HepG2 (cell line): ENCODE measurements at regions not wholly inside any gene's neighbourhood (a gene's known extent, or its start where the extent isn't known, plus 50 kb on each side); places are given as distances from the start of the nearest gene placed in this dataset.

ENCODE experiments used
- ATAC-seq: fragments of 200-7000 bp; cut with Tn5 transposase; 3 replicates; pipeline ENCODE4 v1.9.1; 2020; ENCODE audit warnings: mild to moderate bottlenecking, moderate library complexity
- BruUV-seq: library from RNA; stranded (reverse); fragments of 400-500 nt; replicated peaks from 2 replicates; lab custom pipeline; 2021; lab: Mats Ljungman, UMichigan
- CTCF ChIA-PET: fragments of 300-600 bp; formaldehyde crosslinking; extraction: SDS; loops from one replicate; lab custom pipeline; 2021; ENCODE audit warnings: low total read pairs, inconsistent platforms, low intra/inter-chr PET ratio; lab: Yijun Ruan, JAX
- POLR2A ChIA-PET: fragments of 350-600 bp; sonication (Branson Sonifier 250); formaldehyde crosslinking; loops from one replicate; lab custom pipeline; 2020; ENCODE audit warnings: antibody characterized with exemption, inconsistent platforms; lab: Yijun Ruan, JAX
- DNase-seq: peaks from one replicate; pipeline ENCODE4 v3.0.0-alpha.2; 2015; ENCODE audit warnings: low spot score
- FAIRE-seq: peaks from 3 replicates; lab custom pipeline; 2011; peaks lifted over from hg19 to GRCh38; lab: Jason Lieb, UNC
- H2AFZ ChIP-seq: one replicate; pipeline ENCODE4 v1.6.1; 2011; ENCODE audit warnings: low read length, inconsistent platforms
- H3K27ac ChIP-seq: fragments of 300-600 bp; 3 replicates; pipeline ENCODE4 v1.8.0; 2011; ENCODE audit warnings: mixed run types, mild to moderate bottlenecking, mixed read lengths, low read length, inconsistent platforms; ENCODE audit not compliant: insufficient read depth; ENCODE audit errors: extremely low read length
- H3K27me3 ChIP-seq, 2 experiments: fragments of 200-600 bp in 1 of 2; 2 replicates in 1 of 2; 3 replicates in 1 of 2; pipeline versions ENCODE4 v1.6.0 to v1.8.0; 2011; ENCODE audit warnings: low read length in 2 of 2, mild to moderate bottlenecking in 2 of 2, moderate library complexity in 2 of 2, inconsistent platforms in 1 of 2; ENCODE audit not compliant: insufficient read depth in 2 of 2, control insufficient read depth in 1 of 2
- H3K36me3 ChIP-seq, 2 experiments: fragments of 200-600 bp in 1 of 2; replicated peaks in 1 of 2; 2 replicates in 1 of 2; 3 replicates in 1 of 2; pipeline versions ENCODE4 v1.5.1 to v1.8.0; 2011; ENCODE audit warnings: low read length in 2 of 2, inconsistent platforms in 1 of 2; ENCODE audit not compliant: insufficient read depth in 2 of 2, control insufficient read depth in 1 of 2
- H3K4me1 ChIP-seq: 2 replicates; pipeline ENCODE4 v1.5.1; 2012; ENCODE audit warnings: low read length, inconsistent platforms; ENCODE audit not compliant: insufficient read depth
- H3K4me2 ChIP-seq: 2 replicates; pipeline ENCODE4 v1.6.0; 2011; ENCODE audit warnings: low read depth, low read length, inconsistent platforms
- H3K4me3 ChIP-seq, 3 experiments: fragments of 200-600 bp in 1 of 3; sonication (generic), shearing (Covaris generic) in 1 of 3; replicated peaks in 1 of 3; 2 replicates each; pipeline ENCODE4 v1.5.1; 2011 to 2016; ENCODE audit warnings: low read length in 3 of 3, inconsistent platforms in 2 of 3, low read depth in 2 of 3, mild to moderate bottlenecking in 2 of 3, control low read depth in 1 of 3, mixed read lengths in 1 of 3; ENCODE audit not compliant: insufficient read depth in 1 of 3
- H3K79me2 ChIP-seq: one replicate; pipeline ENCODE4 v1.6.1; 2011; ENCODE audit warnings: low read length, inconsistent platforms; ENCODE audit not compliant: insufficient read depth
- H3K9ac ChIP-seq: 2 replicates; pipeline ENCODE4 v1.6.0; 2011; ENCODE audit warnings: mild to moderate bottlenecking, low read depth, low read length, inconsistent platforms; ENCODE audit not compliant: insufficient read depth
- H3K9me3 ChIP-seq: 2 replicates; pipeline ENCODE4 v1.5.1; 2012; ENCODE audit warnings: mild to moderate bottlenecking, low read length
- H4K20me1 ChIP-seq: 2 replicates; pipeline ENCODE4 v1.6.0; 2011; ENCODE audit warnings: inconsistent platforms, mild to moderate bottlenecking, low read length, moderate library complexity; ENCODE audit not compliant: insufficient read depth
- AGO1 ChIP-seq: fragments of 200-400 bp; formaldehyde crosslinking; IDR thresholded peaks from 2 replicates; pipeline ENCODE4 v1.6.1; 2017; ENCODE audit warnings: mild to moderate bottlenecking, low read depth, low read length, moderate library complexity; ENCODE audit not compliant: poor library complexity, severe bottlenecking
- ELK4 ChIP-seq: sonication (generic); formaldehyde crosslinking; IDR thresholded peaks from 2 replicates; pipeline ENCODE4 v1.9.0; 2021; ENCODE audit warnings: missing genetic modification reagents, borderline replicate concordance
- KLF6 ChIP-seq: IDR thresholded peaks from 2 replicates; pipeline ENCODE4 v1.8.0; 2016; ENCODE audit warnings: missing biosample characterization, missing genetic modification reagents
- NBN ChIP-seq: fragments of 450-650 bp; conservative IDR thresholded peaks from 2 replicates; pipeline ENCODE4 v1.6.1; 2017
- ZBTB39 ChIP-seq: sonication (generic); formaldehyde crosslinking; IDR thresholded peaks from 2 replicates; pipeline ENCODE4 v1.5.0; 2020; ENCODE audit warnings: missing genetic modification reagents
- ZHX2 ChIP-seq, 2 experiments: sonication (generic) in 1 of 2; formaldehyde crosslinking in 1 of 2; IDR thresholded peaks; 2 replicates each; pipeline versions ENCODE4 v1.6.1 to v1.9.0; 2014 to 2022; ENCODE audit warnings: antibody characterized with exemption in 1 of 2, borderline replicate concordance in 1 of 2, inconsistent platforms in 1 of 2, low read depth in 1 of 2, missing genetic modification reagents in 1 of 2
- ZNF234 ChIP-seq: sonication (generic); formaldehyde crosslinking; conservative IDR thresholded peaks from 2 replicates; pipeline ENCODE4 v1.5.1; 2020; ENCODE audit warnings: mild to moderate bottlenecking, missing genetic modification reagents
- ZNF703 ChIP-seq: sonication (generic); formaldehyde crosslinking; IDR thresholded peaks from 2 replicates; pipeline ENCODE4 v1.5.1; 2020; ENCODE audit warnings: missing genetic modification reagents, mild to moderate bottlenecking, moderate library complexity, borderline replicate concordance
- ZSCAN21 ChIP-seq: sonication (generic); formaldehyde crosslinking; IDR thresholded peaks from 2 replicates; pipeline ENCODE4 v1.8.0; 2022; ENCODE audit warnings: mild to moderate bottlenecking, missing genetic modification reagents, moderate library complexity, borderline replicate concordance
- WGBS: methylation state at CpG from one replicate; pipeline ENCODE4 v1.1.6; 2017; ENCODE audit warnings: low lambda C conversion rate; 5-methylcytosine and 5-hydroxymethylcytosine counted together
- in situ Hi-C: cut with HindIII; loops from 2 replicates; pipeline ENCODE4 v1.10.0; 2017; ENCODE audit warnings: low pct_unique_long_range_greater_than_20kb; ENCODE audit not compliant: extremely low pct_ligation_motif_present
- intact Hi-C: fragments of 100-400 bp; cut with micrococcal nuclease; formaldehyde crosslinking; loops from one replicate; pipeline ENCODE4 v1.10.0; 2022; ENCODE audit not compliant: unreplicated experiment

GRCh38 chr10:2431961-2432360 lies 635.4 kb upstream of the PFKP start:
- no peak for ATAC-seq
- intact Hi-C loops (loop anchor here (2.0 kb wide), 1 partner anchor 67 kb away; no protein-coding TSS in a partner anchor), in situ Hi-C loops (no loop called here)
- no peaks in the 10 kb centered on the region for H3K9me3 ChIP-seq
- H3K4me1 ChIP-seq: no peaks in the 10 kb centered on the region
- 11% methylated on average over 5 of the region's 5 CpGs for WGBS
- H3K27me3 ChIP-seq: no peaks in the 10 kb centered on the region
- H3K79me2 ChIP-seq: no peaks in the 10 kb centered on the region
- H3K36me3 ChIP-seq: no peaks in the 10 kb centered on the region
- ChIA-PET CTCF (no interaction called here), POLR2A (no interaction called here)
- no peak overlapping the region for H3K27ac ChIP-seq
- TF ChIP-seq ZNF234: no peak
- FAIRE-seq: no peak
- H4K20me1 ChIP-seq: no peaks in the 10 kb centered on the region
- no peak overlapping the region for H3K4me2 ChIP-seq
- BruUV-seq: no TSS peak
- no peak overlapping the region for H3K4me3 ChIP-seq
- H2AFZ ChIP-seq: no peak overlapping the region
- DNase-seq: no peak
- H3K9ac ChIP-seq: no peak overlapping the region

- no peaks in the 10 kb centered on the region for H3K79me2 ChIP-seq
- no peaks in the 10 kb centered on the region for H3K4me1 ChIP-seq
- H3K36me3 ChIP-seq: no peaks in the 10 kb centered on the region
- BruUV-seq: no TSS peak
- FAIRE-seq: no peak
- H3K4me2 ChIP-seq: no peak overlapping the region
- H3K9me3 ChIP-seq: no peaks in the 10 kb centered on the region
- CTCF ChIA-PET: no interaction called here
- POLR2A ChIA-PET: no interaction called here
- in situ Hi-C loops (no loop called here), intact Hi-C loops (no loop called here)
- no peaks in the 10 kb centered on the region for H4K20me1 ChIP-seq
- DNase-seq: no peak
- no peak for ATAC-seq
- no peak overlapping the region for H2AFZ ChIP-seq
- no peak overlapping the region for H3K9ac ChIP-seq
- no peak overlapping the region for H3K27ac ChIP-seq
- no peak overlapping the region for H3K4me3 ChIP-seq
- no peaks in the 10 kb centered on the region for H3K27me3 ChIP-seq
- 5% methylated on average over 2 of the region's 2 CpGs for WGBS
- no peak for TF ChIP-seq NBN
- no peak for TF ChIP-seq ZNF703 (CRISPR knock-in tag)
- no peak for TF ChIP-seq ZSCAN21 (CRISPR knock-in tag)
- no peak for TF ChIP-seq ELK4 (CRISPR knock-in tag)
- no peak for TF ChIP-seq ZHX2 (IDR thresholded peaks at IDR 0.05; ENCODE audit: low read depth)
- TF ChIP-seq ZHX2 (CRISPR knock-in tag; IDR thresholded peaks at IDR 0.05; ENCODE audit: borderline replicate concordance): no peak
- TF ChIP-seq KLF6 (CRISPR knock-in tag): no peak
- no peak for TF ChIP-seq AGO1
- no peak for TF ChIP-seq ZBTB39
Observed at GRCh38 chr10:2427412-2427811, 639.9 kb upstream of the PFKP start.
